CD14-positive monocyte (primary cell): ENCODE measurements at regions not wholly inside any gene's neighbourhood (a gene's known extent, or its start where the extent isn't known, plus 50 kb on each side); places are given as distances from the start of the nearest gene placed in this dataset.

Experiments
- DNase-seq, 3 donors: peaks; one replicate each; pipeline ENCODE4 v3.0.0-alpha.2; 2011 to 2022
- H2AFZ ChIP-seq: 2 replicates; pipeline ENCODE4 v1.6.0; 2012; ENCODE audit warnings: mild to moderate bottlenecking, low read depth, low read length, inconsistent platforms; ENCODE audit not compliant: insufficient read depth, poor library complexity, severe bottlenecking
- H3K27ac ChIP-seq, 2 donors: 1 replicate in 1 of 2; 2 replicates in 1 of 2; pipeline ENCODE4 v1.5.1; 2012 to 2013; ENCODE audit warnings: low read length in 2 of 2, control low read depth in 1 of 2, inconsistent platforms in 1 of 2, low read depth in 1 of 2, mild to moderate bottlenecking in 1 of 2
- H3K27me3 ChIP-seq, 2 donors: one replicate each; pipeline versions ENCODE4 v1.6.0 to v1.6.1; 2011 to 2013; ENCODE audit warnings: low read length in 2 of 2; ENCODE audit not compliant: control insufficient read depth in 2 of 2, insufficient read depth in 2 of 2
- H3K36me3 ChIP-seq, 2 donors: replicated peaks in 1 of 2; 1 replicate in 1 of 2; 2 replicates in 1 of 2; pipeline versions ENCODE4 v1.5.1 to v1.6.1; 2012 to 2013; ENCODE audit warnings: low read length in 2 of 2, control low read depth in 1 of 2, inconsistent platforms in 1 of 2, mild to moderate bottlenecking in 1 of 2; ENCODE audit not compliant: insufficient read depth in 2 of 2, control insufficient read depth in 1 of 2
- H3K4me1 ChIP-seq, 2 donors: 1 replicate in 1 of 2; 2 replicates in 1 of 2; pipeline versions ENCODE4 v1.5.1 to v1.6.1; 2012 to 2013; ENCODE audit warnings: low read length in 2 of 2, control low read depth in 1 of 2, inconsistent platforms in 1 of 2, mild to moderate bottlenecking in 1 of 2, moderate library complexity in 1 of 2; ENCODE audit not compliant: insufficient read depth in 2 of 2, control insufficient read depth in 1 of 2
- H3K4me2 ChIP-seq: replicated peaks from 2 replicates; pipeline ENCODE3; 2012; ENCODE audit warnings: low read length, moderate library complexity, mild to moderate bottlenecking; ENCODE audit not compliant: poor library complexity, severe bottlenecking; ENCODE audit errors: extremely low read depth
- H3K4me3 ChIP-seq, 3 experiments: fragments of 200-600 bp in 1 of 3; sonication (generic) in 1 of 3; replicated peaks in 1 of 3; 1 replicate in 2 of 3; 2 replicates in 1 of 3; pipeline ENCODE4 v1.5.1; 2011 to 2013; ENCODE audit warnings: low read length in 3 of 3, mild to moderate bottlenecking in 3 of 3, control low read depth in 2 of 3, low read depth in 2 of 3, inconsistent platforms in 1 of 3, moderate library complexity in 1 of 3
- H3K79me2 ChIP-seq: 2 replicates; pipeline ENCODE4 v1.6.0; 2012; ENCODE audit warnings: mild to moderate bottlenecking, control low read depth, inconsistent platforms, low read length, moderate library complexity; ENCODE audit not compliant: insufficient read depth
- H3K9ac ChIP-seq: 2 replicates; pipeline ENCODE4 v1.6.0; 2017; ENCODE audit warnings: low read length, mild to moderate bottlenecking; ENCODE audit not compliant: insufficient read depth, poor library complexity, severe bottlenecking
- H3K9me3 ChIP-seq, 2 donors: replicated peaks in 1 of 2; 1 replicate in 1 of 2; 2 replicates in 1 of 2; pipeline versions ENCODE4 v1.5.1 to v1.6.1; 2012 to 2013; ENCODE audit warnings: low read length in 2 of 2, control low read depth in 1 of 2; ENCODE audit not compliant: control insufficient read depth in 1 of 2, insufficient read depth in 1 of 2
- H4K20me1 ChIP-seq: 2 replicates; pipeline ENCODE4 v1.6.0; 2012; ENCODE audit warnings: mild to moderate bottlenecking, low read length, control low read depth, moderate library complexity; ENCODE audit not compliant: insufficient read depth
- H3K27ac Mint-ChIP-seq, 7 donors: one replicate each; pipeline ENCODE4 v1.8.0; 2020; ENCODE audit warnings: mild to moderate bottlenecking in 7 of 7, mixed read lengths in 7 of 7, moderate library complexity in 6 of 7, inconsistent platforms in 2 of 7
- H3K27me3 Mint-ChIP-seq, 3 donors: one replicate each; pipeline ENCODE4 v1.8.0; 2021 to 2022; ENCODE audit warnings: low read depth in 3 of 3, mild to moderate bottlenecking in 3 of 3, mixed read lengths in 3 of 3, moderate library complexity in 3 of 3, inconsistent platforms in 1 of 3
- H3K36me3 Mint-ChIP-seq, 2 donors: one replicate each; pipeline ENCODE4 v1.8.0; 2020; ENCODE audit warnings: mixed read lengths in 2 of 2, inconsistent platforms in 1 of 2, mild to moderate bottlenecking in 1 of 2
- H3K4me1 Mint-ChIP-seq: one replicate; pipeline ENCODE4 v1.8.0; 2020; ENCODE audit warnings: mild to moderate bottlenecking, mixed read lengths
- H3K4me3 Mint-ChIP-seq, 2 donors: one replicate each; pipeline ENCODE4 v1.8.0; 2020; ENCODE audit warnings: mild to moderate bottlenecking in 2 of 2, mixed read lengths in 2 of 2, moderate library complexity in 1 of 2
- H3K9me3 Mint-ChIP-seq, 7 donors: one replicate each; pipeline ENCODE4 v1.8.0; 2020 to 2022; ENCODE audit warnings: mixed read lengths in 7 of 7, mild to moderate bottlenecking in 6 of 7, moderate library complexity in 6 of 7, inconsistent platforms in 2 of 7
- WGBS: methylation state at CpG from one replicate; pipeline ENCODE4 v1.1.5; 2013; ENCODE audit warnings: missing lambda C conversion rate; ENCODE audit not compliant: insufficient coverage; 5-methylcytosine and 5-hydroxymethylcytosine counted together
- intact Hi-C, 2 donors: fragments of 100-400 bp; cut with micrococcal nuclease; formaldehyde crosslinking; loops; one replicate each; pipeline versions ENCODE4 v1.15.0 to v1.15.1; 2023
- TF ChIP-seq, protein P1 (sequence below): fragments of 200-600 bp; IDR thresholded peaks from one replicate; pipeline ENCODE4 v1.8.0; 2022; ENCODE audit warnings: antibody characterized with exemption, mild to moderate bottlenecking

DNA sequence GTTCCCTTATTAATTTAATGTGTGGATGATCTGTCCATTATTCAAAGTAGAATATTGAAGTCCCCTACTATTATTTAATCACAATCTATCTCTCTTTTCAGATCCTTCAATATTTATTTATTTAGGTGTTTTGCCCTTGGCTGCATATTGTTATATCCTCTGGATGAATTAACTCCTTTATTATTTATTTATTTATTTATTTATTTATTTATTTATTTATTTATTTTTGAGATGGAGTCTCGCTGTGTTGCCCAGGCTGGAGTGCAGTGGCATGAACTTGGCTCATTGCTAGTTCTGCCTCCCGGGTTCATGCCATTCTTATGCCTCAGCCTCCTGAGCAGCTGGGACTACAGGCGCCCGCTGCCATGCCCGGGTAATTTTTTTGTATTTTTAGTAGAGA is 776.6 kb upstream of the NXPH2 start:
- H2AFZ ChIP-seq: no peak overlapping the region
- no peaks in the 10 kb centered on the region for H4K20me1 ChIP-seq
- intact Hi-C loops: no loop called here
- H3K4me3 ChIP-seq: no peak overlapping the region
- WGBS: 86% methylated on average over 1 of the region's 5 CpGs
- Mint-ChIP-seq H3K27ac (no peak overlapping the region), H3K27me3 (no peaks in the 10 kb centered on the region), H3K36me3 (no peaks in the 10 kb centered on the region), H3K9me3 (peaks cover 3 to 16% (median 7%) of the 10 kb centered on the region in 7 donors), H3K4me3 (no peak overlapping the region), H3K4me1 (no peaks in the 10 kb centered on the region)
- no peak overlapping the region for H3K27ac ChIP-seq
- no peaks in the 10 kb centered on the region for H3K36me3 ChIP-seq
- H3K9me3 ChIP-seq: peaks cover 13 to 15% of the 10 kb centered on the region in 2 donors
- TF ChIP-seq, protein P1, sequence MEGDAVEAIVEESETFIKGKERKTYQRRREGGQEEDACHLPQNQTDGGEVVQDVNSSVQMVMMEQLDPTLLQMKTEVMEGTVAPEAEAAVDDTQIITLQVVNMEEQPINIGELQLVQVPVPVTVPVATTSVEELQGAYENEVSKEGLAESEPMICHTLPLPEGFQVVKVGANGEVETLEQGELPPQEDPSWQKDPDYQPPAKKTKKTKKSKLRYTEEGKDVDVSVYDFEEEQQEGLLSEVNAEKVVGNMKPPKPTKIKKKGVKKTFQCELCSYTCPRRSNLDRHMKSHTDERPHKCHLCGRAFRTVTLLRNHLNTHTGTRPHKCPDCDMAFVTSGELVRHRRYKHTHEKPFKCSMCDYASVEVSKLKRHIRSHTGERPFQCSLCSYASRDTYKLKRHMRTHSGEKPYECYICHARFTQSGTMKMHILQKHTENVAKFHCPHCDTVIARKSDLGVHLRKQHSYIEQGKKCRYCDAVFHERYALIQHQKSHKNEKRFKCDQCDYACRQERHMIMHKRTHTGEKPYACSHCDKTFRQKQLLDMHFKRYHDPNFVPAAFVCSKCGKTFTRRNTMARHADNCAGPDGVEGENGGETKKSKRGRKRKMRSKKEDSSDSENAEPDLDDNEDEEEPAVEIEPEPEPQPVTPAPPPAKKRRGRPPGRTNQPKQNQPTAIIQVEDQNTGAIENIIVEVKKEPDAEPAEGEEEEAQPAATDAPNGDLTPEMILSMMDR: no peak
- DNase-seq: no peak
- H3K4me1 ChIP-seq: no peaks in the 10 kb centered on the region
- H3K27me3 ChIP-seq: no peaks in the 10 kb centered on the region
- no peaks in the 10 kb centered on the region for H3K79me2 ChIP-seq
- no peak overlapping the region for H3K4me2 ChIP-seq
- H3K9ac ChIP-seq: no peak overlapping the region

DNA sequence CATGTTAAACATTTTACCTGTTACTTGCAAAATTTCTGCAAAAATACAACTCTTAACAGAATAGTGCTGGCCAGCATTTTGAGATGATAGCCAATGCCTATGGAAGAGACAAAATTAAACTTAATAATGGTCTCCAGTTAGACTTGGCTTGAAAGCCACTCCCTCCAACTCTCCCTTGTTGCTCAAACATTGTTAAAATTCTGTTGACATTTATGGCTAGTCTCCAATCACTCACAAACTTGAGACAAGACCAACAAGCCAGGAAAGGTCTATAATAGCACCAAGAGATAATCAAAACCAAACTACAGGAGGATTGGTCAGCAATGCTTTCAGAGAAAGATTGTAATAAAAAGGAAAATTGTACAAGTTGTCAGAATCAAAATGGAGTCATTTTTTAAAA is 770.7 kb upstream of the NXPH2 start:
- H2AFZ ChIP-seq: no peak overlapping the region
- H3K36me3 ChIP-seq: no peaks in the 10 kb centered on the region
- no peaks in the 10 kb centered on the region for H3K79me2 ChIP-seq
- no peak for DNase-seq
- no peaks in the 10 kb centered on the region for H3K4me1 Mint-ChIP-seq
- no peaks in the 10 kb centered on the region for H3K4me1 ChIP-seq
- H3K27me3 ChIP-seq: no peaks in the 10 kb centered on the region
- no peak overlapping the region for H3K4me3 Mint-ChIP-seq
- H3K4me2 ChIP-seq: no peak overlapping the region
- no peak overlapping the region for H3K4me3 ChIP-seq
- peaks cover 0 to 2% (median 0%) of the 10 kb centered on the region in 3 donors for H3K27me3 Mint-ChIP-seq
- H3K9me3 ChIP-seq: peaks cover 0 to 3% of the 10 kb centered on the region in 2 donors
- H3K27ac Mint-ChIP-seq: no peak overlapping the region
- no peaks in the 10 kb centered on the region for H4K20me1 ChIP-seq
- H3K36me3 Mint-ChIP-seq: no peaks in the 10 kb centered on the region
- TF ChIP-seq, protein P1: no peak
- H3K27ac ChIP-seq: no peak overlapping the region
- intact Hi-C loops: no loop called here
- H3K9ac ChIP-seq: no peak overlapping the region
- H3K9me3 Mint-ChIP-seq: peaks cover 0 to 7% (median 2%) of the 10 kb centered on the region in 7 donors
